Ovary (tissue), 7 donors: ENCODE measurements at regions not wholly inside any gene's neighbourhood (a gene's known extent, or its start where the extent isn't known, plus 50 kb on each side); places are given as distances from the start of the nearest gene placed in this dataset.

Experiments used
- DNase-seq, 5 donors: peaks; one replicate each; pipeline ENCODE4 v3.0.0-alpha.2; 2019 to 2020
- H3K27ac ChIP-seq, 2 donors: fragments of 200-600 bp; one replicate each; pipeline versions ENCODE4 v1.5.1 to v1.8.0; 2019 to 2022
- H3K27me3 ChIP-seq: fragments of 200-600 bp; one replicate; pipeline ENCODE4 v1.8.0; 2022
- H3K36me3 ChIP-seq: fragments of 200-600 bp; sonication (generic); one replicate; pipeline ENCODE4 v1.5.1; 2019
- H3K4me1 ChIP-seq: one replicate; pipeline ENCODE4 v1.8.1; 2013; ENCODE audit warnings: mild to moderate bottlenecking, moderate library complexity; ENCODE audit not compliant: insufficient read depth
- H3K4me3 ChIP-seq: fragments of 200-600 bp; sonication (generic); one replicate; pipeline ENCODE4 v1.5.1; 2017
- H3K9me3 ChIP-seq, 2 donors: fragments of 200-600 bp in 1 of 2; sonication (generic) in 1 of 2; one replicate each; pipeline versions ENCODE4 v1.5.1 to v1.8.1; 2013 to 2019; ENCODE audit warnings: mild to moderate bottlenecking in 1 of 2, moderate library complexity in 1 of 2
- CTCF ChIP-seq, 3 donors: fragments of 450-650 bp in 2 of 3; fragments of 200-600 bp in 1 of 3; IDR thresholded peaks; one replicate each; pipeline versions ENCODE4 v1.5.1 to v1.8.0; 2016 to 2022; ENCODE audit warnings: antibody characterized with exemption in 3 of 3, mild to moderate bottlenecking in 1 of 3
- EP300 ChIP-seq: sonication (generic); formaldehyde crosslinking; IDR thresholded peaks from one replicate; pipeline ENCODE4 v1.6.1; 2017; ENCODE audit warnings: antibody characterized with exemption
- POLR2A ChIP-seq: fragments of 450-650 bp; IDR thresholded peaks from one replicate; pipeline ENCODE4 v1.6.1; 2017; ENCODE audit warnings: antibody characterized with exemption, mild to moderate bottlenecking, moderate library complexity
- WGBS, 3 donors: extraction: QIAGEN DNeasy Blood & Tissue Kit in 1 of 3; methylation state at CpG; one replicate each; pipeline versions ENCODE4 v1.1.5 to v1.1.7; 2013 to 2017; 5-methylcytosine and 5-hydroxymethylcytosine counted together
- intact Hi-C, 4 donors: fragments of 100-400 bp; cut with DNase I; formaldehyde crosslinking; loops; one replicate each; pipeline versions ENCODE4 v1.11.0 to v1.15.1; 2022 to 2023
- donor health status: DM: no; HTN: no; CAD: no; lungs with moderate emphysema.
- donor health status: DM: no; HTN: no; CAD: no.
- donor health status: Bipolar disorder and iron deficiency.
- donor health status: DM: no; HTN: no; CAD: no.
- donor health status: DM: yes; HTN: yes; CAD: no.

GRCh38 chr7:86339051-86339450 lies 304.7 kb upstream of the GRM3 start:
- TF ChIP-seq CTCF (IDR thresholded peaks at IDR 0.05) (no peak), EP300 (no peak), POLR2A (no peak)
- Histone ChIP-seq H3K36me3 (no peaks in the 10 kb centered on the region), H3K27me3 (no peaks in the 10 kb centered on the region), H3K27ac (no peak overlapping the region), H3K4me3 (no peak overlapping the region), H3K4me1 (no peaks in the 10 kb centered on the region), H3K9me3 (no peaks in the 10 kb centered on the region)
- no peak for DNase-seq
- intact Hi-C loops = no loop called here
- WGBS, 3 donors = 74 to 84% (median 83%) methylated on average over 3 of the region's 3 CpGs

DNA sequence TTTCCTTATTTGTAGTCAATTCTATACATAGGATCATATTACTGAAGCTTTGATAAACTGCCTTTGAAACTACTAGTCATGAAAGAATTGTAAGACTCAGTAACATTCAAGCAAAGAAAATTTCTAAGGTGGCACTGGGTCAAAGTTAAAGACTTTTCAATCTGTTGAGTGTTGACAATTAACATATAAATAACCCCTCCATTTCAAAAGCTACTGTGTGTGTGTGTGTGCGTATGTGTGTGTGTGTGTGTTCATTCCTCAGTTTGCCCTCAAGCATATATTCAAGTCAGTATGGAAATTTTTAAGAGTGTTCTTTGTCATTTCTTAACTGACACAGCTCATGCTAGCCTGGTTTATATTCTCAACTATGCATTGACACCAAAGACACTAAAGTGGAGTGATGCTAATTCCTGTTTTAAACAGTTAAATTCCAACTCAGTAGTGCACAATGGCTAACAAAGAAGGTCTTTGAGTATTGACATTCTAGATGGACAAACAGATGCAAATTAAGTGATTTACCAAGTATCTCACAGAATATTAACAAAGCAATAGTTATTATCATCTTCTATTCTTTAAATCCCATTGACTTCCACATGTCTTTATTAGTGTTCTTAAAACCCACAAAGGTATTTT lies 314.8 kb upstream of the GRM3 start:
- Histone ChIP-seq H3K9me3 (no peaks in the 10 kb centered on the region), H3K4me3 (no peak overlapping the region), H3K27ac (no peak overlapping the region), H3K36me3 (no peaks in the 10 kb centered on the region), H3K27me3 (no peaks in the 10 kb centered on the region), H3K4me1 (no peaks in the 10 kb centered on the region)
- no peak for TF ChIP-seq POLR2A
- no peak for TF ChIP-seq CTCF (IDR thresholded peaks at IDR 0.05)
- TF ChIP-seq EP300 = no peak
- 0 to 22% (median 0%) methylated on average over 1 of the region's 1 CpG for WGBS, 3 donors
- intact Hi-C loops = no loop called here
- no peak for DNase-seq

DNA sequence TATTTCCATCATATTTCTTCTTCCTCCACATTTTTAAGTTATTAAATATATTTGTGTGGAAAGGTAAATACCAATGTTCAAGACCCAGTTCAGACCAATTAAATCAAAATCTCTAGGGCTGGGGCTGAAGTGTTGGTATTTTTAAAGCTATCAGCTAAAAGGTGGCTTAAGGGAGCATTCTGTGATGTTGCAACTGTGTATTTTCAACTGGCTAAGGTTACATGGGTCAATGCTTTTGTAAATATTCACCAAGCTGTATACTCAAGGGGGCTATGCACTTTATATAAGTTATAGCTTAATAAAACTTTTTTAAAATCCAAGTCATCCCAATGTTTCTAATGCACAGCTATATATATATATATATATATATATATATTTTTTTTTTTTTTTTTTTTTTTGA lies 316.9 kb upstream of the GRM3 start:
- no peak overlapping the region for H3K27ac ChIP-seq
- H3K4me1 ChIP-seq = no peaks in the 10 kb centered on the region
- no peak for DNase-seq
- intact Hi-C loops = no loop called here
- H3K4me3 ChIP-seq = no peak overlapping the region
- no peaks in the 10 kb centered on the region for H3K27me3 ChIP-seq
- H3K36me3 ChIP-seq = no peaks in the 10 kb centered on the region
- no peaks in the 10 kb centered on the region for H3K9me3 ChIP-seq
- TF ChIP-seq POLR2A = no peak
- no peak for TF ChIP-seq EP300
- no peak for TF ChIP-seq CTCF (IDR thresholded peaks at IDR 0.05)

DNA sequence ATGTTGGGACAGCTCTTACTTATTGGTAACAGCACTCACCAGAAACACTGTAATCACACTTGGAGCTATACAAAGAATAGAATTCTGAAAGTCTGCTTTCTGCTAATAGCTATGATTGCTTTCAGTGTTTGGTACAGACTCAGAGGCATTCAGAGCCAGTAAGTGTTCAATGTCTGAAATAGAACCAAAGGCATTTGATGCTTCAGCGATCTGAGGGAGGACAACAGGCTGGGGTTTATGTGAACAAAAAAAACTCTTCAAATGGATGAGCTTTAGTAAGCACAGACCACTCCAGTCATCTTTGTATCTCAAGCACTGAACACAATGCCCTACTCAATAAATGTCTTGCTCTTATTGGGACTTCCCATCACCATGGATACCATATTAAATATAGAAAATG lies 322.8 kb upstream of the GRM3 start:
- Histone ChIP-seq H3K27me3 (no peaks in the 10 kb centered on the region), H3K36me3 (no peaks in the 10 kb centered on the region), H3K4me1 (no peaks in the 10 kb centered on the region), H3K27ac (no peak overlapping the region), H3K4me3 (no peak overlapping the region), H3K9me3 (no peaks in the 10 kb centered on the region)
- intact Hi-C loops = no loop called here
- TF ChIP-seq POLR2A (no peak), EP300 (no peak), CTCF (IDR thresholded peaks at IDR 0.05) (no peak)
- no peak for DNase-seq
- WGBS, 3 donors = 84 to 86% (median 85%) methylated on average over 1 of the region's 1 CpG
